Smooth muscle cell (in vitro differentiated cells): ENCODE measurements at regions not wholly inside any gene's neighbourhood (a gene's known extent, or its start where the extent isn't known, plus 50 kb on each side); places are given as distances from the start of the nearest gene placed in this dataset.

Experiments
- DNase-seq: peaks from one replicate; lab custom pipeline; 2025; ENCODE audit not compliant: unreplicated experiment; lab: John Stamatoyannopoulos, UW
- H2AFZ ChIP-seq: fragments of 200-600 bp; sonication (generic); 2 replicates; pipeline ENCODE4 v1.6.0; 2016; ENCODE audit warnings: antibody characterized with exemption, low read depth, mild to moderate bottlenecking
- H3F3A ChIP-seq: fragments of 200-600 bp; sonication (generic); 2 replicates; pipeline ENCODE4 v1.6.0; 2017; ENCODE audit warnings: antibody characterized with exemption, low read depth
- H3K27ac ChIP-seq: fragments of 200-600 bp; sonication (generic); 2 replicates; pipeline ENCODE4 v1.5.1; 2016; ENCODE audit warnings: low read depth, mild to moderate bottlenecking
- H3K27me3 ChIP-seq: fragments of 200-600 bp; sonication (generic); 2 replicates; pipeline ENCODE4 v1.6.1; 2016; ENCODE audit warnings: low read depth, mild to moderate bottlenecking
- H3K36me3 ChIP-seq: fragments of 200-600 bp; sonication (generic); 2 replicates; pipeline ENCODE4 v1.5.1; 2016; ENCODE audit warnings: low read depth
- H3K4me1 ChIP-seq: fragments of 200-600 bp; sonication (generic); 2 replicates; pipeline ENCODE4 v1.5.1; 2016; ENCODE audit warnings: low read depth
- H3K4me2 ChIP-seq: fragments of 200-600 bp; sonication (generic); 2 replicates; pipeline ENCODE4 v1.6.0; 2016; ENCODE audit warnings: mild to moderate bottlenecking
- H3K4me3 ChIP-seq: fragments of 200-600 bp; sonication (generic); 2 replicates; pipeline ENCODE4 v1.5.1; 2016; ENCODE audit warnings: mild to moderate bottlenecking
- H3K79me2 ChIP-seq: fragments of 200-600 bp; sonication (generic); 2 replicates; pipeline ENCODE4 v1.6.0; 2016; ENCODE audit warnings: low read depth, mild to moderate bottlenecking
- H3K9ac ChIP-seq: fragments of 200-600 bp; sonication (generic); 2 replicates; pipeline ENCODE4 v1.6.0; 2016; ENCODE audit warnings: low read depth
- H3K9me3 ChIP-seq: fragments of 200-600 bp; sonication (generic); replicated peaks from 2 replicates; pipeline ENCODE4 v1.5.1; 2016; ENCODE audit warnings: low read depth
- H4K20me1 ChIP-seq: fragments of 200-600 bp; sonication (generic); 2 replicates; pipeline ENCODE4 v1.6.0; 2016; ENCODE audit warnings: low read depth
- CTCF ChIP-seq: fragments of 200-600 bp; sonication (generic); IDR thresholded peaks from 2 replicates; pipeline ENCODE4 v1.5.1; 2017; ENCODE audit warnings: borderline replicate concordance, mild to moderate bottlenecking, antibody characterized with exemption; ENCODE audit not compliant: insufficient read depth, poor library complexity, severe bottlenecking
- WGBS: methylation state at CpG from one replicate; pipeline ENCODE4 v1.1.7; 2016; ENCODE audit warnings: low lambda C conversion rate; 5-methylcytosine and 5-hydroxymethylcytosine counted together

DNA sequence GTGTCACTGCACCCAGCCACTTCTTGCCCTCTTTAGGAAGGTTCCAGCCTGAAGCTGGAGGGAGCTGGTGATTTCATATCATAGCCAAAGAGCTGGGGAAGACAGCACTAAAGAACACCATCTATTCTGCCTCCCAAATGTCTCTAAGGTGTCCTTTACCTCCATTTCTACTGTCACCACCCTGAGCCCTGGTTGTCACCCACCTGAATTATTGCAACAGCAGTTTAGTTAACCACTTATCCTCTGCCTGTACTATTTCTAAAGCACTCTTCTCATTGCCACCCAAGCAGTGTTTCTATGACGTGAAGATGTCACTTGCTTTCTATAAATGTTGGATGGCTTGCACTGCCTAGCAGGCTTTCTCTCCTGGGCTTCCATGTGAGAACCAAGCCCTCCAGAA is 69.4 kb upstream of the EED start:
- peak overlapping the region; percentile 47 for H3K4me2 ChIP-seq
- H3K4me3 ChIP-seq = no peak overlapping the region
- H3K9ac ChIP-seq = peak overlapping the region; percentile 66
- no peaks in the 10 kb centered on the region for H3K36me3 ChIP-seq
- H2AFZ ChIP-seq = no peak overlapping the region
- H3K27me3 ChIP-seq = no peaks in the 10 kb centered on the region
- peaks cover 24% of the 10 kb centered on the region for H3F3A ChIP-seq
- 90% methylated on average over 1 of the region's 1 CpG for WGBS
- no peaks in the 10 kb centered on the region for H3K79me2 ChIP-seq
- no peak for DNase-seq
- H4K20me1 ChIP-seq = no peaks in the 10 kb centered on the region
- TF ChIP-seq CTCF = no peak
- H3K9me3 ChIP-seq = no peaks in the 10 kb centered on the region
- H3K4me1 ChIP-seq = peaks cover 12% of the 10 kb centered on the region
- peak overlapping the region; percentile 97 for H3K27ac ChIP-seq

- H3K36me3 ChIP-seq = no peaks in the 10 kb centered on the region
- TF ChIP-seq CTCF = no peak
- H3K4me2 ChIP-seq = peak overlapping the region; percentile 47
- peak overlapping the region; percentile 97 for H3K27ac ChIP-seq
- H3K4me1 ChIP-seq = peaks cover 12% of the 10 kb centered on the region
- peak overlapping the region; percentile 66 for H3K9ac ChIP-seq
- peaks cover 23% of the 10 kb centered on the region for H3F3A ChIP-seq
- no peaks in the 10 kb centered on the region for H3K9me3 ChIP-seq
- H4K20me1 ChIP-seq = no peaks in the 10 kb centered on the region
- no peak overlapping the region for H3K4me3 ChIP-seq
- H3K27me3 ChIP-seq = no peaks in the 10 kb centered on the region
- WGBS = 22% methylated on average over 8 of the region's 8 CpGs
- DNase-seq = peak; percentile 64
- H2AFZ ChIP-seq = no peak overlapping the region
- H3K79me2 ChIP-seq = no peaks in the 10 kb centered on the region
These were observed 70.2 kb upstream of the EED start for GRCh38 chr11:86174101-86175046.

DNA sequence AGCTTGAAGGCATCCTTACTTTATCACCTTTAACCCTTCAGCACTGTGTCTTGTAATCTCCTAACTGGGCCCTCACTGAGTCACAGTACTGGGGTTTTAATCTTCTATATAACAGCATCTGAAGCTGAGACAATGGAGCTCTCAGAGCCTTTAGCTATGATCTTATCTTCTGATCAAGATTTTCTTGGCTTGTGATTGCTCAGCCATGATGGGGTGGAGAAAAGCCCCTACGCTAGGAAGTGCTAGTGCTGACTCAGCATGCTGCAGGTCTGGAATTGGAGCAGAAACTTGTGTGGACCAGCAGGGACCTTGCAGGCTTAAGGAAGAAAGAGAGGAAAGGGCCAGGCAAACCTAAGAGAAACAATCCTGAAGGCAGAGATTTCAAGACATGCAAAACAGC is 71.7 kb upstream of the EED start:
- H3F3A ChIP-seq = peaks cover 18% of the 10 kb centered on the region
- WGBS = 5% methylated on average over 1 of the region's 1 CpG
- H3K27ac ChIP-seq = peak overlapping the region; percentile 97
- H3K9me3 ChIP-seq = no peaks in the 10 kb centered on the region
- peaks cover 12% of the 10 kb centered on the region for H3K4me1 ChIP-seq
- no peaks in the 10 kb centered on the region for H4K20me1 ChIP-seq
- H3K4me2 ChIP-seq = peak overlapping the region; percentile 61
- no peaks in the 10 kb centered on the region for H3K27me3 ChIP-seq
- TF ChIP-seq CTCF = no peak
- no peaks in the 10 kb centered on the region for H3K36me3 ChIP-seq
- no peak overlapping the region for H2AFZ ChIP-seq
- H3K9ac ChIP-seq = peak overlapping the region; percentile 66
- H3K4me3 ChIP-seq = no peak overlapping the region
- DNase-seq = no peak
- H3K79me2 ChIP-seq = no peaks in the 10 kb centered on the region
